ENCODE measurements at regions not wholly inside any gene's neighbourhood (a gene's known extent, or its start where the extent isn't known, plus 50 kb on each side); places are given as distances from the start of the nearest gene placed in this dataset.
A peak's percentile ranks its signal among the peaks of the same experiment; 100 is the strongest.

DNA sequence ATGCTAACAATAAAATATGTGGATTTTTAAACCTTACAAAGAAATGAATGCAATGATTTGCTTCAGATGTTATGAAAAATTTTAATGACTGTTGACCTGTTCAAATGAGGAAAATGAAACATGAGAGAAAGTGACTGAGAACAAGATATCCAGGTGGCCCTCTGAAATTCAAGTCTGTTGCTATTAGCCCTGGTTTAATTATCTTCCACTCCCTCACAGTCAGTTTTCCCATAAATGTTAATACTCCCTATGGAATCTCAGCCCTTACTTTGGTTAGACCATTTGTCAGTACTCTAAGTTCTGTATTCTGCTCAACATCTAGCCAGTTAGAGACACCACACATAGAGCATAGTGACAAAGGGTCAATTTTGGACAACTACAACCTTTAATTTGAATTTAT lies 327.8 kb downstream of the PDGFC start:
- DNase-seq, result no peak

DNA sequence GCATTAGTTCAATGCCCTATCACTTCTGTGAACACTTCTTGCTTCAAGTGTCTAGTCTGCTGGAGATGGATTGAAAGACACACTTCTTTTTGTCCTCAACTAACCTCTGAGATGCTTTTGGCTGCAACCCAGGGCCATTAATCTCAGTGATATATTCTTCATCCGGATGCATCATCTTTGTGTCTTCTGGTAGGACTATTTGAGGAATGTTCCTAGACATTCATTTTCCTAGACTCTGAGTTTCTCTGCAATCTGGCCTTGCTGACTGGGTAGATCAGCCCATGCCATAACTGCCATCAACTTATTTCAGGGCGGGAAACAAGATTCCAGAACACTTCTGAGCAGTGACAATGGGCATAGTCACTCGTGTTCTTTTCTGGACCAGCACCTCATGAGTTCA lies 329.4 kb downstream of the PDGFC start:
- DNase-seq, result no peak

DNA sequence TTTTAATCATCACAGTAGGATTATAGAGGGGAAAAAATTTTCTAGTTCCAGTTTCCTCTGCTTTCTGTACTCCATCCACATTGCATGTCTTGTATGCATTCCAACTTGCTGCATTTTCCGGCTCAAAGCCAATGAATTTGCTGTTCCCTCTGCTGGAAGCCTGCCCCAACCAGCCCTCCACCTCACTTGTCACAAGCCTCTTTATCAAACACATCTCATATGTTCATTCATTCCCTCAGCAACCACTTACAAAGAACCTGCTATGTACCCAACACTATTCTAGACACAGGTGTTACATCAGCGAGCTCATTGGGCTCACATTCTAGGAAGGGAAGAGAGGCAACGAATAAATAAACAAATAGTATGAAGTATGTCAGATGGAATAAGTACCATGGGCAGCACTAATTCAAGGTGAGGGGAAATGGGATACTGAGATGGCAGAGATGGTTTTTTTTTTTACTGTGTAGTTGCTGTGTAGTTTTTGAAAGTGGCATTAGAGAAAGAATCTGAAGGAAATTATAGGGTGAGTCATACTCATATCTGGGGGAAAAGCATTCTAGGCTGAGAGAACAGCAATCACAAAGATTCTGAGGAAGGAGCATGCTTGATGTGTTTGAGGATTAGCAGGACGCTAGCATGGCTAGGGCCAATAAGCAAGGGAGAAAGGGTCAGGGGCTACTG lies 332.5 kb downstream of the PDGFC start:
- peak; percentile 23 for DNase-seq

DNA sequence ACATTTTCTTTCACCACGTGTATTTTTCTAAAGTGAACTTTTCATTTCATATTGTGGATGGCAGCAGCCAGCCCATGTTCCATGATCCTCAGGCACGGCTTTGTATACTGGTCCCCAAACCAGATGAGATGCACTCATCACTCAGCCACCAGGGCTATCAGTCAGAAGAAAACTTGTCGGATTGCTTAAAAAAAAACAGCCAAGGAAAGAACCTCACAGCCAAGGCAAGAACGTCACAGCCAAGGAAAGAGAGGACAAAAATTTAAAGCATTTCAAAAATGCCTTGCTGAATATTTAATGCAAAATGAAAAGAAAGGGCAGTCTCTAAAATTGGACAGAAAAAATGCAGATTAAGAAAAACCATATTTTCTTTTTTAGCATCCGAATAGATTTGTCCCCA lies 333.3 kb downstream of the PDGFC start:
- no peak for DNase-seq

DNA sequence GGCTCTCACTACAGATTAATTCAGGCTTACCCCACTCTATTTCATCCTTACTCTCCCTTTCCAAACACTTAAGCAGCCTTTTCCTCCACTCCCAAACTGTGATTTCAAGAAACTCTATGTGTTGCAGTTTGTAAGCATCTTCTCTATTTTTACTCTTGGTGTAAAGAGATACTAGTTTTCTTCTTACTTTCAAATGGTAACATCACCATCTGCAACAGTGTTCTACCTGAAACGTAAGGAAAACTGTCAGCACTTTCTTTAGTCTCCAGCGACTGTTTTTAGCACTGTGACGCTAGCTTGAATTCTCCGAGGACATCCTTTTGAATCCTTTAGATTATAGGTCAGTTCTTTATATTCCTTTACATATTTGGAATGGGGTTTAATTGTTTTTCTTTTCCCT lies 335.2 kb downstream of the PDGFC start:
- no peak for DNase-seq

DNA sequence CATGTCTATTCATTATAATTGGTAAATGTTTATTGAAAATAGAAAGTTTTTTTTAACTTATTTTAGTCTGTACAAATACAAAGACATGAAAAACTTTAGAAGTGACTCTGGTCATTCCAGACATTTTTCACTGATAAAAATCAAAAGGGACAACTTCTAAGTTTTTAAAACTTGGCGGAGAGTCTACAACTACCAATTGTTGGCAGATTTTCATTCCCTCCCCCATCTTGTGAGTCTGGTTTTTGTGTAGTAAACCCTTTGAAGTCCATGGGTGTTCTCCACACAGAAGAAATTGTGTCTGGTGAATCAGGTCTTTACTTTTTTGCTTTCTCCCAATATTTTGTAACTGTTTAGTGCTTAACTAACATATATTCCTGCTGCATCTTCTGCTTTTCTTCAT lies 336.5 kb downstream of the PDGFC start:
- no peak for DNase-seq

DNA sequence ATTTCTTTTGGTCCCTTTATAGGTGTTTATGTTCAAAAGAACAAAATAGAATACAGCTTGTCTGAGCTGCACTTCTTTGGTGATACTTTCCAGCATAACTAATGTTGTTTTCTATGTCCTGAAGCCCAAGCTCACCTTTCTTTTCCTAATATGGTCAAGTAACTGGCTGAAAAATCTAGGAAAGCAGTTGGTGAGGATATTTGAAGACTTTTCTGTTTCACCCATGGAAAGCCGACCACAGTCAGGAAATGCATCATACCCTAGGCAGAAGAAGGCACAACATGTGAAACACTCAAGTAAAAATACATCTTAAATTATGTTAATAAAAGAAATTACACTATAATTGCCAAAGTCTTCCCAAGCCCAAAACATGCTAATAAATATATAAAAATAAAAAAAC lies 337.0 kb downstream of the PDGFC start:
- DNase-seq, result no peak

DNA sequence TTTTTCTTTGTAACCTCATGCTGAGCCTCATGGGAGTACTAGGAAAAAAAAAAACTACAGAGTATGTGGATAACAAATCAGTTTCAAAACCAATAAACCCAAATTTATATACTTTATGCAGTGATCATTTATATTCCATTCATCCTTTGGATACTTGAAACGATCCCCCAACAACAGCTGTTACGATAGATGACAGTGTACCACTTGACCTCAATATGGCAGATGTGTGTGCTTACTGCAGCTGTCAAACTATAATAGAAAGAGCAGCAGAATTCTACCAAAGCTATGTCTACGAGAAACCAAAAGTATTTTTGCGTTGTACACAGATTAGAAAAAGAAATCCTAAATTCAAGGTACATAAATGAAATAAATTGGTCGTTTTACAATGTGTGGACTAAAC lies 337.8 kb downstream of the PDGFC start:
- DNase-seq, result peak; percentile 68

DNA sequence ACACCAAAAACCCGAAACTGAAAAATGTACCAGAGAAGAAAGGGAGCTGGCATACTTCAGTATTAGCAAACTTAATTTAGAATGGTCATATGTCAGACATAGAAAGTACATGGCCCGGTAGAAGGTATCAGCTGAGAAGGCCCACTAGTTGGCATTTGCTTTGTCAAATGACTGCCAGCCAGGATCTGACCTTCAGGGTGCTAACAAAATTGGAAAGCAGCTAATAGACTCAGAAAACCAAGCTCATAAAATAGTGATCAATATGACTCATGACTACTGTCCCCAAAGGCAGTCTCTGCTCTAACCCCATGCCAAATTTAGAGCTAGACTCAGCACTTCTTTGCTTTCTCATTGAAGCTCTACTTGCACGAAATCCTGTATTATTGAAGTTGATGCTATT lies 342.7 kb downstream of the PDGFC start:
- no peak for DNase-seq

DNA sequence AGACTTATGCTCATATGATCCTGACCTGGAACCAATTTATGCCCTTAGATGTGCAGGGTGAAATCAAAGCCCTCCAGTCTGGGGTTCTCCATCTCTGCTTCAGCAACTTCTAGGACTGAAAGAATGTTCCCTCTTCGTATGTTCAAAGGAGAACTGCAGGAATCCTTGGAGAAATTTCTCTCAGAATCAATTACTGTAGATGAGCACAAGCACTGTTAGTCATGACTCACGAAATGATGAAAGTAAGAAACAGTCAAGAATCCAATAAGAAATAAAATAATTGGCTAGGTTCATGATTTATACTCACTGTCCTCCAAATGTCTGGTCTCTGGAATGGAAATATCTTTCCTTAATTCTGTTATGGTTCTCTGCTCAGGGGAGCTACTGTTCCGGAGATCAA lies 348.2 kb downstream of the PDGFC start:
- no peak for DNase-seq

DNA sequence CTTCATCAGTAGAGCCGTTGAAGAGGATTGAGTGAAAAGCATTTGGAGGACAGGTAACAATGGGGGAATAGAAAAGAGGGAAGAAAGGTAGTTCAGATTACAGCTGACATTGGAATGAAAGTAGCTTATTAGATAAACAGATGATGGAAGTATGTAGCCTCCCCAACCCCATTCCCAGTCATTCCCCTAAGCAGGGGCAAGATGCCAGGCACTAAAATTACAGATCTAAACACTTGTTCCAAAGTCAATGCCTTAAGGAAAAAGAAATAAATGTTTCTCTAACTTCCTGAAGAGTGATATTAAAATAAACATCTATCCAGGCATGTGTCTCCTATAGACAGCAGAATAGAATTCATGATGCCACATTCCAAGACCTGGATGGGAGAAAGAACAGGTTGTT lies 350.8 kb downstream of the PDGFC start:
- no peak for DNase-seq

DNA sequence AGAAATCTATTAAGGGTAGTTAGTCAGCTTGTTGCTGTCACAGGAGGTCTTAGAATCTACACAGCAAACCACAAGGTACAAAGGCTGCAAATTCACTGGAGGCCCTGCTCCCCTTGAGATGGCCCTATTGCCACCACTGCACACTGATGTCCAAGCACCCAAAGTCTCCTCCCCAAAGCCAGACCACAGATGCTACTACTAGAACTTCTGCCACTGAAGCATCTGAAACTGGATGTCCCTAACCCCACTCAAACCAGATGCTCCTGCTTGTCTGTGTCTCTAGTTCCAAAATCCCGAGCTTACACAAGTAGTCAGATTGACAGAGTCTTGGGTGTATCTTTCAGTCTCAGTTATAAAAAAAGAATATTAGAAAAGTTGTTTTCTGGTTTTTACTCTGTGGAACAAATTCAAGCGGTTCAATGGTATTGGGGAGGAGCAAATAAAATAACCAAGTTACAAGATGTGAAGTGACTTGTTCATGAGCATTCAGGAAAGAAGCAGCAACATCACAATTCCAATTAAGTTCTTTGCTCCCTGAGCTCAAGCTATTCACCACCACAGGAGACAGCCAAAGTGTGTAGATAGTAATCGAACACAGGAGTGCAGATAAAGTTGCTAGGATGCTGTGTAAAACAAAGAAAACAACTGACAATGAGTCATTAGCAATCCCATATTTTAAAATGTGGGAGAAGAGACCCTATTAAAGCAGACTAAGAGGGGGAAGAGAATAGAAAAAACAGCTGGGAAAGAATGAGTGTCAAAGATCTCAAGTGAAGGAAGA lies 352.3 kb downstream of the PDGFC start:
- DNase-seq, result no peak

DNA sequence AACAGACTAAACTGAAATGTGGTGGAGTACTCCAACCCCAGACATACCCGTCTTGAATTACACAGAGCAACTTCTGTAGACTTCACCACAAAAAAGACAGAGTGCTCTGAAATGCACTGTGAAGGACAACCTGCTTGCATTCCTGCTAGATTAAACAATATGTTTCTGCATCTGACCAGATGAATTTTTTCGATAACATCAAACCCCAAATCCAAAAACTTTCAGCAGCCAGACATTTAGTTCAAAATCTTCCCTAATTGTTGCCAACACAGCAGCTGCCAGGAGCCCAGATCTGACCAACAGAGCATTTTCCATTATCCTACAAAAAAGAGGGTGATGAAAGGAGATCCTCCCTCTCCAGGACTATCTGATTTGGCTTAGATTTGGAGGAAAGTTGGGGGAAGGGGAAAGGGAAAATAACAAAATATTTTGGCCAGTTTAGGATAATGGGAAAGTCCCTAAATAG lies 356.5 kb downstream of the PDGFC start:
- no peak for DNase-seq

DNA sequence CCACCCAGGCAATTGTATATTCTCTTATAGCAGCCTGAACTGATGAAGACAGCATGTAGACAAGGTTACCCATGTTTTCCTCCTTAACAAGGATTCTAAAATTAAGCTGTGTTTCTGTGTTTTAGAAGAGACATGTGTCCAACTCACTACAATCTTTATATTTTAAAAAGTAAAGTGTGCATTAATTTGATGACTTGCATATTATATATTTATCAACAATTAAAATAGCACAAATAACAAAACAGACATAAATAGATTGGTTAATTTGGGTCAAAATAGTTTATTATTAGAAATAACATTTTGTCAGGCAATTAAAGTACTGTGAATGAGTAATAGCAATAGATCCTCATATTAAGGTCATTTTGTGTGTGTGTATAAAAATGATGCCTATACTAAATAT lies 357.1 kb downstream of the PDGFC start:
- DNase-seq, result no peak

DNA sequence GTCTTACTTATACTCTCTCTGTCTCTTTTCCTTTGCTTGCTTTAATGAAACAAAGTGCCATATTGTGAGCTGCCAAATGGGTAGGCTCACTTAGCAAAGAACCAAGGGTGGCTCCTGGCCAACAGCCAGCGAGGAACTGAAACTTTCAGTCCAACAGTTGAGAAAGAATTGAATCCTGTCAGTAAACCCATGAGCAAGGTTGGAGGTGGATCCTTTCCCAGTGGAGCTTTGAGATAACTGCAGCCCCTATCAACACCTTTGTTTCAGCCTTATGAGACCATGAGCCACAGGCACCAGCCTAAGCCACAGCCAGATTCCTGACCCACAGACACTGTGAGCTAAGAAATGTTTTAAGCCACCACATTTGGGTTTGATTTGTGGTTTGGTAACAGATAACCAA lies 362.2 kb downstream of the PDGFC start:
- no peak for DNase-seq

DNA sequence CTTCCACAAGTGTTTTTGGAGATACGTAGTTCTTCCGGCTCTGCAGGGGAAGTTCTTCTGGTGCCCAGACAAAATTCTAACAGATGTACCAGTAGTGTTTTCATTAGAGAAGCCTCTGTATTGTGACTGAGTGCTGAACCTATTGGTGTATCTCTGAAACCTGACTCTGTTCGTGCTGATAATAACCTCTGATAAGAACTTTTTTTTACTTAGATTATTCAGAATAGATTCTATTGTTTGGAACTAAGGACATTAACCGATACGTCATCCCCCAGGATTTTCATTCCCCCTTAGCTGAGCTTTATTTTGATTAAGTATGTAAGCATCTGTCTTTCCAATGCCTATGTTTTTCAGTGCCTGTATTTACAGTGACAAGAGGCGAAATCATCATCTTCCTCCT lies 362.9 kb downstream of the PDGFC start:
- no peak for DNase-seq

DNA sequence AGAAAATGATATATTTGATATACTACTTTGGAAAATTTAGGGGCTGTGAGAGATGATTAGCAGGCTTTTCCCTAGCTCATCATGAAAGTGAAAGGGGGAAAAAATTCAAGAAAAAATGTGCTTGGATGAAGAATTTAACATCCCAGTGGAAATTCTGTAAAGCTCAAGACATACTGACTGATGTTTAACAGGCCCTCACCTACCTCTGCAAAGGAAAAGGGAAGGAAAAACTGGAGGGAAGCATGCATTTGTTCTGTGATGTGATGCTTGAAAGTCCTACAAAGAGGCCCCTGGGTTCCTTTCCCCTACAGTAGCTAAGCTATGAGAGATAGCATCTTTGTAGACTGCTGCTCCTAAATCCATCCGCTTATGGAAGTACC lies 364.1 kb downstream of the PDGFC start:
- no peak for DNase-seq

DNA sequence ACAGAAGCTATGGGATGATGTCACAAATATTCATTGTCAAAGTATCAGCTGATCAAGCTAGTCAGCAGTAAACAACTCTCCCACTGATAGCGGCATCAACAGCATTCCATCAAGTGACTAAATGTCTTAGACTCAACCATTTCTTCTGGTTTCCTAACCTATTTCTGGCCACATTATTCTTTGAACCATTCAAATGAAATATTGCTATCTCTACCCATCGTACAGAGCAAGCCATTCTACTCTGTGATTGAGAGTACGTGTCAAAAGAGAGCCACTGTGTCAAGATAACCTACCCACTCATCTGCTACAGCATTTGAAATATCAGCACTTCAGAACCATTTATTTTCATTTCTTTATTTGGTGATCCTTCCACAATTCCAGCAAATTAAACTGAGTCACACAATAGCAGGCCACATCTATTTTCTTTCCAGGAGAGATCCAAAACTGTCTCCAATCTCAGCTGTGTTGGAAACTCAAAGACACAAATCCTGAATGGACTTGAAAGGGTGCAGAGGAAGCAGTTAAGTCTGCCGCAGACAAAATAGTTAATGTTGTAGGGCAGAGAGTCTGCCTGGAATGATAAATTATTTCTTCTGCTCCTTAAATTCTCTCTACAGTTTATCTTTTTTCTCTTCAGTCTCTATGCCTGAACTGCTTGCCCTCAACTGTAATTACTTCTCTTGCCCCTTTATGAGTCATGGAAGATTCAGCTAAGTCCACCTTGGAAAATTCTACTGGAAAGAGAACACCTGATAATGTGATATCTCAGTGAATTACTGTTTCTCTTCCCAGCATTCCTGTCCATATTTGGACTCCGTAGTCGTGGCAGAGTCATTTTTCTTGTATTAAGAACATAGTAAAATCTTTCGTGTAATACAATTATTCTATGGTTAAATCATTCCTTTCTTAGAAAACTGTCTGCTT lies 364.8 kb downstream of the PDGFC start:
- no peak for DNase-seq

DNA sequence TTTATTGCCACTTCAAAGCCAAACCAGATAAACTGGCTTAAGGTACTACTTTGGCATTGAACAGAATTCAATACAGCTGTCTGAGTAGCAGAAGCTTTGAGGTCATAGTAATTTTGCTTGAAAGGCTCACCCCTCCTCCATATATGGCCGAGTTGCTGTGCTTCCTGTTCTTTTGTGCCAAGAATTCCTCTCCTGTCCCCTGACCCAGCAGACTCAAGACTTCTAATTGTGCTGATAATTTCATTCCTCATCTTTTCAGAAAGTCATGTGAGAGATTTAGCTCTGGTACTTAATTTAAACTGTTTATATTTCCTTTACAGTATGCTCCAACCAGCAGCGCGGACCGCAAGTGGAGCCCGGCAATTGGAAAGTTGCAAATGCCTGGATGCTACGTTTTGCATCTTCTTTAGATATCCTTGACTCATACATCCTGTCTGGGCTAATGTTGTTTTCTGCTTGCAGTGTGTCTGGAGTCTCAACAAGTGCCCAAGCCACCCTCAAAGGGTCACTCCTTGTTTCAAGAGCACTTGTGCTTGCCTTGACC lies 373.4 kb downstream of the PDGFC start:
- DNase-seq, result no peak

DNA sequence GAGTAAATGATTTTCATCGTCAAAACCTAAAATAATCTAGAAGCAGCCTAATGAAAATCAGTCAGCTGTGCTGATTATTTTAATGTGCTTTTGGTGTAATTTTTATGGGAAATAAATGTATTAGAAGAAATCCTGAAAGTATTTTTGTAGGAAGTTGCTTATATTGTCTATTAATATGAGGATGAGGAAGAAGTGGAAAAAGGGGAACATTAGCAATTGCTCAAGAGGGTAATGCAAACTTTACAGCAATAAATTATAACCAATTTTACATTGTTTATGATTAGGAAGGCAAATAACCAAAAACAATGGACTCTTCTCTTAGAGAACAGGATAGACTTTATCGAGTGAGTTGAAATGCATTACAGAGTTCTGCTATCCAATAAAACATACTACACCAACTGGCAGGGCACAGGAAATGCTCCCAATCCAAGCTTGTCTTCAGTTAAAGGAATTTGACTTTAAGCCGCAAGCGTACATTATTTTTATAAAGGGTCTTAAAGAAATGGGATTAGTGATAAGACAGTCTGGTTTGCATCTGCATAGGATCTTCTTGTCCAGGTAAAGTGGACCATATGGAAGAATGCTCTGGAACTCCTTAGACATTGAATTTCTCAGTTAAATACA lies 374.8 kb downstream of the PDGFC start:
- no peak for DNase-seq

DNA sequence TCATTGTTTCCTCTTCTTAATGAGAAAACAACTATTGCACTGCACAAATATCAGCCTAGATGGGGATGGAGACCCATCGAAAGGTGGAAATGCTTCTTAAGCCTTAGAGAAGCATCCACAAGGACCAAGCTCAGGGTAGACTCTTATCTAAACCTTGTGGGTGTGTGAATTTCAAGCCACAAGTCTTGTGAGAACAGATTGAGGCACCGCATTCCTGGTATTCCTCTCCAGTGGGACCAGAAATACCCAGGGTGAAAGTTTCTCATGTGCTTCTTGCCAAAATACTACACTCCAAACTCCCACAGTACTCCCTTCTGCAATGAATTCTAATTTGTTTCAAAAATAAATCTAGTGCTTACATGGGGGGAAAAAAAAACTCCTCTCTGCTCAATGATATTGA lies 375.6 kb downstream of the PDGFC start:
- no peak for DNase-seq

DNA sequence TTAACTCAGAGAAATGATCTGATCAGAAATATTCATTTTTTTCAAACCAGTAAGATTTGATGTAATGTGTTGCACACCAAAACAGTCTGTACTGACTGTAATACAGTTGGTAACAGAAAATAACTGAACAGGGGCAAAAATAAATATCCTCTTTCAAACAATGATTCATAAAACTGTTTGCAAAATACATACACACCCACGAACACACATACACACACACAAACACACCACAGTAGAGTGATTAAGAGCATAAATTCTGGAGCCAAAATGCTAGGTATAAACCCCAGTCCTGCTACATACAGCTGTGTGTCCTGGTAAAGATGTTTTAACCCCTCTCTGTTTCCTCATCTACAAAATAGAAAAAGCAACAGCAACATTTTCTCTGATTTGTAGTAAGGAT lies 376.6 kb downstream of the PDGFC start:
- no peak for DNase-seq

DNA sequence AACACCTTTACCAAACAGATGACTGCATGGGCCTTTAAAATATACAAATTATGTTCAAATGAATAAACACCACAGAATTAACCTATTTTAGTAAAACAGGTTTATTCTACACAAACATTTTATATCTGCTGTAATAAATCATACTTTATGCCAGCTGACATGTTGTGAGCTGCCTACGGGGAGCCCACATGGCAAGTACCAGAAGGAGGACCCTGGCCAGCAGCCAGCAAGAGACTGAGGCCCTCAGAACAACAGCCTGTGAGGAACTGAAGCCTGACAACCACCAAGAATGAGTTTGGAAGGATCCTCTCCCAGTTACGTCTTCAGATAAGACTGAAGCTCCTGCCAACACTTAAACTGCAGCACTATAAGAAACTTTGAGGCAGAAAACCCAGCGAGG lies 377.0 kb downstream of the PDGFC start:
- peak; percentile 87 for DNase-seq
